GM21576 (cell line): ENCODE measurements at regions not wholly inside any gene's neighbourhood (a gene's known extent, or its start where the extent isn't known, plus 50 kb on each side); places are given as distances from the start of the nearest gene placed in this dataset.

ENCODE experiments used
- ATAC-seq: cut with Tn5 transposase; IDR thresholded peaks from one replicate; pipeline ENCODE4 v1.9.1; 2021; ENCODE audit warnings: mild to moderate bottlenecking, moderate library complexity; ENCODE audit not compliant: unreplicated experiment

DNA sequence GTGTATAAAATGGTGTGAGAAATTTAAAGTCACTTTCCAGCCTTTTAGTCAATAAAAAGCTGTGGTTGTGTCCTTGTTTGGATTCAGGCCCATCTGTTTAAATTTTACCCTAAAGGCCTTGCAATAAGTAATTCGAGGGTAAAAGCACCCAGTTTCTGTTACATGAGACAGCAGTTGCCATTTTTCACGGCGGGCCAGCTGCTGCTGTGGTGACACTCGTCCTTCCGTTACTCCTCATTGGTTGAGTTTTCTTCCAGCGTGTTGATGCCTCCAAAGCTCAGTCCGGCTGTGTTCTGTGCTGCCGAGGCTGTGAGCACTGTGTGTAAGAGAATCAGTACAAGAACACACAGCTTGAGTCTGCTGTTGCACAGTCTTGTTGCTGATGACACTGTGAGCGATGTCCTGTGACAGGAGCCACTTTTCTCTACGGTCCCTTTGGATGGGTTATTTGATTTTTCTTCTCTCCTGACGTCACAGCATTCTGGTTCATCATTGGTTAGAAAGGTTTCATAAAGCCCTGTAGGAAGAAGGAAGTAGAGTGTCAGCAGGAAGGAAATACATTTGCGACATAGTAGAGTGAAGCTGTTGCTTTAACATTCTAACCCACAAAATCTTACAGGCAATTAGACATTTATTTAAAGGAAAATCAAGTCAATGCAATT, 602.5 kb upstream of the ARGLU1 start:
- ATAC-seq, result no peak

DNA sequence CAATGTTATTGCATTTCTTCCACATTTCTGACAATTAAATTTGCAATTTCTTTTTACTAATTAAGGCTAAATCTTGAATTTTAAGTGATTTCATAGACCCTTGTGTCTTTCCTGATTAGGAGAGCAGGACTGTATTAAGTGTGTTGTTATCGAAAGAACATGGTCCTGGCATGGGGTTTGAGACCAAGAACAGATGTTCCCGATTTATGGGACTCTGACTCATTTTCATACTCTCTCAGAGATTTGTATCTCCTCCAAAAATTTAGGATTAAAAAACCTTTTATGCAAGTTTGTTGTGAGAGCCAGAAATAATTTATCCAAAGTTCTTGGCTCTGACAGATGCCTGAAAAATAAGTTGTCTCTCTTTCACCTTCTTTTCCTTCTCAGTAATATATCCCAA, 589.3 kb upstream of the ARGLU1 start:
- ATAC-seq, result no peak

DNA sequence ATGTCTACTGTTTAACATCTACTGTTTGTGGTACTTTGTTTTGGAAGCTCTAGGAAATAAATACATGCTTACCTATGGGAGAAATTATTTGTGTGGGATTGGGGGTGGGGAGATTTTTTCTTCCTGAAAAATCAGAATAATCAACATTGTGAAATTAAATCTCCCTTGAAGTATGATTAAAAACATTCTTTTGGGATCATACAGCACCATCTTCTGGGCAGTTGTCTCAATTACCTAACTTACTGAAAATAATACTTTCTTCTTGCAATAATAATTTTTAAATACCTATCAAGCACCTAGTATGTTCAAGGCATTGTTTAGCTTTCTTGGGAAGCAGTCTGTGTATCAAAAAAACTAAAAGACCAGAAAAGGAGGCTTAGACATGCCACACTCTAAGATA, 576.5 kb upstream of the ARGLU1 start:
- ATAC-seq, result no peak

DNA sequence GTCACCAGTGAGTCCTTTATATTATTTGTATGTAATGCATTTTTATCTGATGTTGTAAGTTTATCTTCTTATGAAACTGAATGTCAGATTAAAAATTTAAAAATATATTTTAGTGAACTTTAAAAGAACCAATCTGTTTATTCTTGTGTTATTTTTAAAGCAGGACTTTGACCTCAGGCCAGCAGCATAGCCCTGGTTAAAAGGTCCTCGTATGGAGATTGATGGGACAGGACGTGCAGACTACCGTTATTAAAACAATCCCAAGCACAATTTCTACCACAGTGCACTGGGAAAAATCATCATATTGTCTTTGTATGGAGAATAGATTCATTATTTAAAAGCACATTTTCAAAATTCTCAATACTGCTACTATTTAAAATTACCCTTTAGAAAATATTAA, 573.8 kb upstream of the ARGLU1 start:
- ATAC-seq, result no peak

DNA sequence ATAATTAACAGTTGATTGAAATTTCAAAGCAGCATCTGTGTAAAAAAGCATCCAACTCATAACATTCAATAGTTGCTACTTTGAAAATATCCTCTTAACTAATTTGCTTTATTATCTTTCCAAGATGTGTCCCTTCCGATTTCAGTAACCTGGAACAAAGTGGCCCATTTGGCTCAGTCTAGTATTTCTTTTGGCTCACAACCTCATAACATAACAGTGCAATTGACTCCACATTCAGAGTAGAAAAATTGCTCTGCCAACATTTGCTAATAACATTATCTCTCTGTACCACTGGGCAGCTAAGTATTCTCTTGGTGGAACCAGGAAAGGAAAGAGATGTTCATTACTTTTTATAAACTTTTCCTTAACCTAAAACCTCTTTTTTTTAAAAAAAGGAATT, 571.1 kb upstream of the ARGLU1 start:
- no peak for ATAC-seq

DNA sequence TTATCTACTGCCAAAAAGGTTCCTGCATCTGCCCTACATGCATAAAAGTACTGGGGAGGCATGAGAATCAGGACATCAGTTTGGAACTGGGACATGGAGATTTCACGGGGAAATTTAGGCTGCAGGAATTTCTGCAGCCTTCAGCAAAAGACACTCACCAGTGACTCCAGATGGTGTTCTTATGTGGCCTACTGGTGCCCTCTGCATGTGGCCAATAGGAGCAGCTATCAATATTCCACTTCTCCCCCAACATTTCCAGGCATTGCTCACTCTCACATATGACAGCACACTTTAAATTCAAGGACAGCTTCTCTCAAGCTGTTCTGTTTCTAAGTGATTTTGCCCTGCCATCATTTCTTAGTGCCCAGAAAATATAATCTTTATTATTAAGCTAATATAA, 570.5 kb upstream of the ARGLU1 start:
- ATAC-seq, result no peak

DNA sequence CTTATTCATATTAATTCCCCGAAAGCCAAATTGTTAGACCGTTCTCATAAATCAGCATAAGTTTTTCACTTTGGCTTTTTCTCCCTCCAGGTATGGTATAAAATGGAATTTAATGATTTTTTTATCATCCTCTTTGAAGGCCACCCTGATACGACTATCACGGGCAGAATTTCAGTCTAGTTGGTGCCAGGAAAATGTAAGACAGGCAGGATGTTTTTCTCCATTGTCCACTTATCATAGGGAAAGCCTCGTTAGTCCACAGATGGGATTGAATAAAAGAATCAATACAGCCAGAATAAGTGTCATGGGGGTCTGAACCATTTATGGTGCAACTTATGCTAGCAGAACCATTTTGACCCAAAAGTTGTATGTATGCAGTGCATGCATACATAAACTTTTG, 566.0 kb upstream of the ARGLU1 start:
- ATAC-seq, result no peak

DNA sequence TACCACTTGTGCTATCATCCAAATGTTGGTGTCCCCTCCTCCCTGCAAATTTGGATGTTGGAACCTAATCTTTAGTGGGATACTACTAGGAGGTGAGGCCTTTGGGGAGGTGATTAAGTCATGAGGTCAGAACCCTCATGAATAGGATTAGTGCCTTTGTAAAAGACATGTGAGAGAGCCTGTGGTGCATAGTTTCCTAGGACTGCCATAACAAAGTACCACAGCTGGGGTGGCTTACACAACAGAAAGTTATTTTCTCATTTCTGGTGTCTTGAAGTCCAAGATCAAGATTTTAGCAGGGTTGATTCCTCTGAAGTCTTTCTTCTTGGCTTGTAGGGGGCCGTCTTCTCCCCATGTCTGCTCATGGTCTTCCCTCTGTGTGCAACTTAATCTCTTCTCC, 562.6 kb upstream of the ARGLU1 start:
- ATAC-seq, result no peak

DNA sequence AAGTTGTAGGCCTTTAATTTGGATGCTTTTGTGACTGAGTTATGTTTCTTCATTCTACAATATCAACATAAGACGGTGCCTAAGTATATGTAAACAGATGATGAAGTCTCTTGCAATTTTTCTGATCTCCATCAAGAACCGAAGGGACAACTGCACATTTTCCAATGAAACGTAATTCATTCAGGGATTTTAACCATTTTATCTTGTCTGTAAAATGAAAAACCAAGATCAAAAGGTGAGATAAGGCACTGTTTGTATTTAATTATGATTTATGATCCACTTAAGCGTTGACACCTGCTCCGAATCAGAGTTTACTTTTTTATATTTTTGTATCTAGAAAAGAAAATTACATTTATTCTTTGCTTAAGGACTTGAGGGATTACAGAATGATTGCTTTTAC, 556.8 kb upstream of the ARGLU1 start:
- ATAC-seq, result no peak

DNA sequence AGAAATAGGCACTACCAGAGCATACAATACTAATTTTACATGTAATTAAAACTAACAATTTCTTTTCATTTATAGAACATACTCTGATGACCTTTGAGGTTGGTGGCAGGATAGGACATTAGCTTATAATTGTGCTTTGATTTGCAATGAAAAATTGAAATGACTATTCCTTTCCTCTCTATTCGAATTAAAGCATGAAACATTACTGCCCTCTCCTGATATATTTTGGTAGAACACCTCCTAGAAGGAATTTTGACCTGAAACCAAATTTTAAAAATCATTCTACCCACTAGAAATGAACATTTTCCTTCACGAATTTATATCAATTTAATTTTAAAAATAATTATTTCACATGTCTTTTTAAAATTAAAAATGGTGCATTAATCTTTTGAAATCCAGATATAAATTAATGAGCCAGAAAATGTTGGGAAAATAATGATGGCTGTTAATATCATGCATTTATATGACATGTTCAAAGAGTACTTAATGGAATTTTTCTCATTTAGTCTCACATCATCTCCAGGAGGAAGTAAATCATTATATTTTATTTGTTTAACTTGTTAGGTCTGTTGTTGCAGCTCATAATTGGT, 556.3 kb upstream of the ARGLU1 start:
- no peak for ATAC-seq

DNA sequence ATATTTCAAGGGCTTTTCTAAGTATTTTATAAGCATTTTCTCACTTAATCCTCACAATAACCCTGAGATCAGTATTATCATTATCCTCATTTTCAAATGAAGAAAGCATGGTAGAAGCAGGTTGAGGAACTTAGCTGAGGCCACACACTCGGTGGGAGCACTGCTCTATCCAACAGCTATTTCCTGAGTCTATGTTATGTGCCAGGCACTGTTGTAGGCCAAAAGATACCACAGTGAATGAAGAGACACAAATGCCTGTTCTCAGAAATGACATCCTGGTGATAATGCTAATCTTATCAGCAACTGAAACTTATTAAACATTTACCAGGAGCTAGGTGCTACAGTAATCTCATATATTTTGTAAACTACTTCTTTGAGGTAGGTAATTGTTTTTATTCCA, 553.9 kb upstream of the ARGLU1 start:
- ATAC-seq, result no peak

DNA sequence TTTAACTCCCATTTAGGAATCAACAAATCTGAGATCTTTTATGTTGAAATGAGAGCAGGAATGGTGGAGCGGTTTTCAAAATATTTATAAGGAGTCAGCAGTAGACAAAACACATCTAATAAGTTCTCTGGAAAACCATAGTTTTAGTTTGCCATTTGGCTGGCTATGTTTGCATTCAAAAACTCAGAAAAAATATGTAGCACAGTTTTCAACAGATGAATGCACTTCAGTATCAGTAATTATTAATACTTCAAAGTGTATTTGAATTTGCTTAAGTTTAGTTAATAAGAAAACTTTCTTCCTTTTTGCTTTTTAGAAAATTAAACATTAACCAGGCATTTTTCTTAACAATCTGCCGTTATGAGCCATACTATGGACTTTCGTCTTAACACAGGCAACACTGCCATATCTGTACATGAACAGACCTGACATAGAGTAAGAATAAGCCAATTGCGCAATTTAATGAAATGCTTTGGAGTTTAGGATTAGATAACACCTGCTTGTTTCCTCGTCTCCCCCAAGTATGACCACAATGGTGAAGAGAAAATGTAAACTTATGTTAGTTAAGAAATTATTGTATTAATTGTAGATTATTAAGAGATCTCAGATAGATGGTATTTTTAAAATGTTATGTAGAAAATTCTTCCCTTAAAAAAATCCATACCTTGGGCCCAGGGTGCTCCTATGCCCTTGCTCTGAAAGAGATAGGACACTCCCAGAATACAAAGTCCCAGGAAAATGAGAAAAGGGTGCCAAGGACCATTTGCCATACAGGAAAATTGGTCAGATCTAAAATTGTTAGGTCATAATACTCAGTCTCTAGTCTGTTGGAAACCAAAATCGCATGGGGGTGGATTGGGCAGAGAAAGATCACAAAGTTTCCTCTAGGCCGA, 552.3 kb upstream of the ARGLU1 start:
- ATAC-seq, result no peak

DNA sequence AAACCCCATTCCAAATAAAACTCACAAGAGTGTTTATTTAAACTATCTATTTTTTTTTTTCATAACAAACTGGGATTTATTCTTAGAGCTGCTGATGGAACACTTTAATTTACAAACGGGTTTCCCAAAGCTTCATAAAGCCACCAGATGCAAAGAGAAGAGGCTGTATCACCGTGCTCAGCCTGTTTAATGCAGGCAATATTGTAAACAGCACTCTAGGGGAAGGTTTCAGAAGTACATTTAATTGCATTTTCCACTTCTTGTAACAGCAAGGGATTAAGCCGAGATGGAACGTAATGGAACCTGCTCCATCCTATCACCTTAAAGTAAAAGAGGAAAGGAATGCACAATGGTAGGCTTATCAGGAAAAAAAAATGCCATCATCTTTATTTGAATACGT, 550.6 kb upstream of the ARGLU1 start:
- ATAC-seq, result no peak

DNA sequence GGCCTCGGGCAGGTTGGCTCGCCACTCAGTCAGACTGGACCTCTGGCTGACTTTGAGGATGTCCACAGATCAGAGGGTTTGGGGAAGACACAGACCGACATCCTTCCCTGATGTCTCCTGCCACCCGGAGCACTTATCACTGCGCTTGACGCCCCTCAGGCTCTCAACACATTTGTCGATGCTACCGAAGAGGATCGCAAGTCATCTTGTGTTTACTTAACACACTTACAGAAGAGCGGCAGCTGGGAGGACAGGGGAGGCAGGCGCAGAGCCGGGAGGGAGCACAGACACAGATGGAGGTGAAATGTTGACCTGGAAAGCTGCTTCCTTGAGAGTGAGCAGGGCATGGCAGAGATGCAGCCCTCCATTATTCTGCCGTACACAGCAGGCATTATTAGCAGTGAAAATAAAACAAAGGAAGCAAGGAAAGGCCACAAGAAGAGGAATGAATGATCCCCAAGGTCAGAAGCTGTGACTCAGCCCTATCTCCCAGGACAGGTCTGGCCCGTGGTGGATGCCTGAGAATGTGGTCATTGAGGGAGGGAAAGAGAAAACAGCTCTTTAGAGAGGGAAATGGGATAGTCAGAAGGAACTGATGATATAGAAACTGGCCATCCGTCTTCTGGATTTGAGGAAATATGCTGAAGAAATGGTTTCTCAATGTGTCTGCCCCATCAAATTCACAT, 549.5 kb upstream of the ARGLU1 start:
- ATAC-seq, result no peak

DNA sequence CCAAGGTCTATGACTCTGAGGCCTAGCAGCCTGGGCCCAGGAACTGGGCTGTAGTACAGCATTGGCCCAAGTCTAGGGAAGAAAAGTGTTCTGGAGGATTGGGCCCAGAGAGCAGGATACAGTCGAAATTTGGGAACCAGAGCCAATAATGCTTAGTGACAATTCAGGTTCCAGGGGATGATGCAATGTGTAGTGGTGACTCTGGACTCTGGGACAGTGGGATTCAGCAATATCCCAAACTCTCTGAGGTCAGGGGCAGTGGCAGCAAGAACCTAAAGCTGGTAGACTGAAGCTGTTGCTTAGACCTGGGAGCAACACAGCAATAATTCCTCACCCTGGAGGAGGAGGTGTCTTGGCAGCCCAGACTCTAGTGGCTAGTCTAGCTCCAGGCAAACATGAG, 545.5 kb upstream of the ARGLU1 start:
- no peak for ATAC-seq

DNA sequence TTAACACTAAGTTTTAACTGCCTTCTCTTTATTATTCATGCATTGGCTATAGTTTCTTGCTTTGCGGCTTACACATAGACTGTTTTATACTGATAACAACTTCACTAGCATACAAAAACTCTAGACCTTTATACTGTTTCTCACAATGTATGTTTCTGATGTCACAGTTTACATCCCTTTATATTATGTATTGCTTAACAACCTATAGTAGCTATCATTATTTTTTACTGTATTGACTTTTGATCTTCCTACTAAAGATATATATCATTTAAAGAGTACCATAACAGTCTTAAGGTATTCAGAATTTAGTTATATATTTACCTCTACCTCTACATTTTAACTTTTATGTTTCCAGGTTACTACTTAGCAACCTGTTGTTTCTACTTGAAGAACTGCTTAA, 543.3 kb upstream of the ARGLU1 start:
- no peak for ATAC-seq

DNA sequence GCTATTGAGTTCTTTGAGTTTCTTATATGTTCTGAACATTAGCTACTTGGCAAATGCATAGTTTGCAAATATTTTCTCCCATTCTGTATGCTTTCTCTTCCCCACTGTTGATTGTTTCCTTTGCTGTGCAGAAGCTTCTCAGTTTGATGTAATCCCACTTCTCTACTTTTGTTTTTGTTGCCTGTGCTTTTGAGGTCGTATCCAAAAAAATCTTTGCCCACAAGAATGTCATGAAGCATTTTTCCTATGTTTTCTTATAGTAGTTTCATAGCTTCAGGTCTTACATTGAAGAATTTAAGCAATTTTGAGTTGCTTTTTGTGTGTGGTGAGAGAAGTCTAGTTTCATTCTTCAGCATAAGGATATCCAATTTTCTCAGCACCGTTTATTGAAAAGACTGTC, 536.7 kb upstream of the ARGLU1 start:
- no peak for ATAC-seq

DNA sequence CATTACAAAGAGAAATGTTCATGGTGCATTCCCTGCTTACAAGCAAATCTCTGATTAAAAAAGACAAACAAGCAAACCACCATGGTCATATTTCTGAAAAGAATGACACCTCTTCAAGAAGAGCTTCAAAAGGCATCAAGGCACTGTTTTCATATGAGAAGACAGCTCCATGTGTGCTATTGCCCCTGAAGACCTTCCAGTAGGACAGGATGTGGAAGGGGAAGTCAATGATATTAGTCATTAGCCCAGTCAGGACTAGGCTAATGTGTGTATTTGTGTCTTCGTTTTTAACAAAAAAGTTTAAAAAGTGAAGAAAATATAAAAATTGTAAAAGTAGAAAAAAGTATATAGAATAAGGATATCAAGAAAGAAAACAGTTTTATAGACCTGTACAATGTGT, 534.7 kb upstream of the ARGLU1 start:
- no peak for ATAC-seq

DNA sequence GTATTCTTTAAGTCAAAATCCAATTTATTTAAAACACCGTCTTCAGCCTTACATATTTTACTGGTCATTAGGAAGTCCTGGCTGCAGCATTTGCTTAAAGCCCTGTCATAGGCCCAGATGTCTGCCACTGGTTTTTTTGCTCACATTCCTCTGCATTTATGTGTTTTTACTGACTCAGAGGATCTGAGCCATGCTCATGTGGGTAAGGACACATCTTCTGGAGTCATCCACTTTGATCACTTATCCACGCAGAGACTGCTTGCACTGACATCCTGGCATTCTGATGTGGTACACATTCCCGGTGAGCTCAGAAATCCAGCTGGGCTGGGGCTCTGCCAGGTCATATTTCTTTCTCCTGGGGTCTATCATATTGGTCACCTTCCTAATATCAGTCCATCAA, 531.7 kb upstream of the ARGLU1 start:
- no peak for ATAC-seq

DNA sequence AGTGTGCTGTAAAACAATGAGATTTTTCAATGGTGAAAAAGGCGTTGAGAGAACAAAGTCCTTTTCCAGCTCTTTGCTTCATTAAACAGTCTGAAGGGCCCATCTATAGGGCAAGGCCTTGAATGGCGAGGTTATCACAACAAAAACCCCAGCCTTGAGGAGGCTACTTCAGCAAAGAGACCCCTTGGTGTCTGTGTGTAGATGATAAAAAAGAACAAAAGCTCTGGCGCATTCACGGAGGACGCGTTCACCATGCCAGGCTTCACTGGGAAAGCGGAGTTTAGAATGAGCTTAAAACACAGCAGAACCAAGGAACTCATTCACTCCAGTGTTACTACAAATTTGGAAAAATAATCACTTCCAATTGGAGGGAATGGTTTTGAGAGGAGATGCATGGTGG, 530.0 kb upstream of the ARGLU1 start:
- no peak for ATAC-seq

DNA sequence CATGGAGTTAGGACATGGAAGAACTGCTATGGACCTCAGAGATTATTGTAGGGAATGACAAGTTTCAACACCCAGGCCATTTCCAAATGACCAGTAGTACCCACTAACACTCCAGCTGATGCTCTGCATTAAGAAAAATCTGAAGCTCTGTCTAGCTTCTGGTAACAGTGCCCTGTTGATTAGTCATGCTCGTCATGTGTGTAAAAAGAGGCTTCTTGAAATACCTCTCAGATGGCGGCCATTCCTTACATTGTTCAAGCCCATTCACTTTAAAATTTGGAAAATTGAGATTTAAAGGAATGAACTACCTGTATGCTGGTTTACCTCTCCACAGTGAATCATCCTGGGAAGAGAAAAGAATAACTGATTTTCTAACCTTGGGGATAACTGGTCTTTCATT, 527.9 kb upstream of the ARGLU1 start:
- no peak for ATAC-seq

DNA sequence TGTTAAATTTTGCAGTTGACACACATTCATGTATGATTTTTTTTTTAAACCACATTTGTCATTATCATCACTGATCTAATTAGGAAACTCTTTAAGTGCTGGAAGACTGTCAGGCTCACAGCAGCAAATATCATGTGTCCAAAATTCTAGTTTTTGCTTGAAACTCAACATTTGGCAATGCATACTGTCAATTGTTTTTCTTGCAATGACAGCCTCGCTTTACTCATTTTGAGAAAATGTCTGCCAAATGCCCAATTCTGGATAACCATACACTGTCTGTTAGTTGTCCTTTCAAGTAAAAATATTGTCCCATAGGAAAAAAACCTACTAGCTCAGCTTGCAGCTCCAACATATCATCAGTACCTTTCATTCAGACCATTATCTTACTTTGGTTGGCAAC, 523.9 kb upstream of the ARGLU1 start:
- no peak for ATAC-seq
